Neural cell (in vitro differentiated cells): ENCODE measurements at regions not wholly inside any gene's neighbourhood (a gene's known extent, or its start where the extent isn't known, plus 50 kb on each side); places are given as distances from the start of the nearest gene placed in this dataset.

Experiments
- H2AFZ ChIP-seq: fragments of 200-600, 300-800 bp; sonication (generic), shearing (Covaris generic); 2 replicates; pipeline ENCODE4 v1.6.0; 2014; ENCODE audit warnings: low read depth, mild to moderate bottlenecking, antibody characterized with exemption, low read length, moderate library complexity
- H3F3A ChIP-seq: fragments of 200-600 bp; shearing (Covaris generic); 2 replicates; pipeline ENCODE4 v1.6.1; 2016; ENCODE audit warnings: mild to moderate bottlenecking, moderate library complexity, mixed read lengths, antibody characterized with exemption, low read length; ENCODE audit not compliant: insufficient read depth, poor library complexity, severe bottlenecking
- H3K27ac ChIP-seq: fragments of 200-600, 300-800 bp; sonication (generic), shearing (Covaris generic); 2 replicates; pipeline ENCODE4 v1.5.1; 2014; ENCODE audit warnings: mild to moderate bottlenecking, low read length, moderate library complexity
- H3K27me3 ChIP-seq: fragments of 300-800, 200-600 bp; sonication (generic), shearing (Covaris generic); 2 replicates; pipeline ENCODE4 v1.6.0; 2014; ENCODE audit warnings: mild to moderate bottlenecking, low read depth, low read length, moderate library complexity; ENCODE audit not compliant: insufficient read depth
- H3K36me3 ChIP-seq: fragments of 300-800, 200-600 bp; sonication (generic), shearing (Covaris generic); 2 replicates; pipeline ENCODE4 v1.5.1; 2014; ENCODE audit warnings: mild to moderate bottlenecking, antibody characterized with exemption, low read length, moderate library complexity; ENCODE audit not compliant: insufficient read depth
- H3K4me2 ChIP-seq: fragments of 300-800, 200-600 bp; sonication (generic), shearing (Covaris generic); 2 replicates; pipeline ENCODE4 v1.6.0; 2014; ENCODE audit warnings: mild to moderate bottlenecking, low read length
- H3K4me3 ChIP-seq: fragments of 300-800, 200-600 bp; sonication (generic), shearing (Covaris generic); 2 replicates; pipeline ENCODE4 v1.5.1; 2014; ENCODE audit warnings: mild to moderate bottlenecking, low read length, moderate library complexity
- H3K79me2 ChIP-seq: fragments of 200-600 bp; shearing (Covaris generic); replicated peaks from 2 replicates; pipeline ENCODE4 v1.6.0; 2014; ENCODE audit warnings: mild to moderate bottlenecking, low read length, moderate library complexity; ENCODE audit not compliant: insufficient read depth
- H3K9ac ChIP-seq: fragments of 300-800, 200-600 bp; sonication (generic), shearing (Covaris generic); 2 replicates; pipeline ENCODE4 v1.6.1; 2016; ENCODE audit warnings: mild to moderate bottlenecking, low read length, mixed read lengths
- H3K9me2 ChIP-seq: fragments of 200-600 bp; shearing (Covaris generic); 2 replicates; pipeline ENCODE4 v1.6.1; 2016; ENCODE audit warnings: mild to moderate bottlenecking, low read length, mixed read lengths; ENCODE audit not compliant: insufficient read depth
- H3K9me3 ChIP-seq: fragments of 200-600, 300-800 bp; sonication (generic), shearing (Covaris generic); 2 replicates; pipeline ENCODE4 v1.6.1; 2016; ENCODE audit warnings: mild to moderate bottlenecking, mixed run types, low read length, moderate library complexity, mixed read lengths
- H4K20me1 ChIP-seq: fragments of 200-600 bp; shearing (Covaris generic); 2 replicates; pipeline ENCODE4 v1.6.1; 2016; ENCODE audit warnings: mild to moderate bottlenecking, mixed run types; ENCODE audit not compliant: insufficient read depth
- CTCF ChIP-seq: fragments of 450-650 bp; IDR thresholded peaks from 2 replicates; pipeline ENCODE4 v1.5.1; 2014; ENCODE audit warnings: antibody characterized with exemption, mild to moderate bottlenecking, moderate library complexity; ENCODE audit not compliant: poor library complexity, severe bottlenecking
- EP300 ChIP-seq: fragments of 450-650 bp; conservative IDR thresholded peaks from 2 replicates; pipeline ENCODE4 v1.6.1; 2014; ENCODE audit warnings: antibody characterized with exemption, mild to moderate bottlenecking, moderate library complexity; ENCODE audit not compliant: poor library complexity, severe bottlenecking
- EZH2 ChIP-seq: fragments of 200-600, 300-800 bp; shearing (Covaris generic), sonication (generic); IDR thresholded peaks from 2 replicates; pipeline ENCODE4 v1.6.1; 2014; ENCODE audit warnings: antibody characterized with exemption, low read length, borderline replicate concordance, mild to moderate bottlenecking; ENCODE audit not compliant: insufficient read depth, poor library complexity, severe bottlenecking
- MXI1 ChIP-seq: fragments of 450-650 bp; conservative IDR thresholded peaks from 2 replicates; pipeline ENCODE4 v1.6.1; 2014; ENCODE audit warnings: antibody characterized with exemption, mild to moderate bottlenecking; ENCODE audit not compliant: poor library complexity, severe bottlenecking
- POLR2AphosphoS5 ChIP-seq: IDR thresholded peaks from 2 replicates; pipeline ENCODE4 v1.6.1; 2012
- RAD21 ChIP-seq: fragments of 450-650 bp; conservative IDR thresholded peaks from 2 replicates; pipeline ENCODE4 v1.6.1; 2014; ENCODE audit warnings: antibody characterized with exemption, mild to moderate bottlenecking, moderate library complexity
- REST ChIP-seq: IDR thresholded peaks from 2 replicates; pipeline ENCODE4 v1.6.1; 2012; ENCODE audit warnings: borderline replicate concordance
- SMC3 ChIP-seq: fragments of 450-650 bp; conservative IDR thresholded peaks from 2 replicates; pipeline ENCODE4 v1.6.1; 2014; ENCODE audit warnings: antibody characterized with exemption, mild to moderate bottlenecking, moderate library complexity; ENCODE audit not compliant: poor library complexity
- TAF1 ChIP-seq: IDR thresholded peaks from 2 replicates; pipeline ENCODE4 v1.6.1; 2012; ENCODE audit warnings: low read depth

GRCh38 chr18:52275817-52276216 lies 64.2 kb upstream of the DCC start:
- no peak overlapping the region for H3K27ac ChIP-seq
- H3K9me3 ChIP-seq = no peaks in the 10 kb centered on the region
- H3K9me2 ChIP-seq = no peaks in the 10 kb centered on the region

GRCh38 chr18:52277785-52278184 lies 62.2 kb upstream of the DCC start:
- no peaks in the 10 kb centered on the region for H3F3A ChIP-seq
- H3K4me3 ChIP-seq = no peak overlapping the region
- H3K36me3 ChIP-seq = no peaks in the 10 kb centered on the region
- no peaks in the 10 kb centered on the region for H3K79me2 ChIP-seq
- H3K9ac ChIP-seq = no peak overlapping the region
- H3K27ac ChIP-seq = no peak overlapping the region
- H3K9me3 ChIP-seq = no peaks in the 10 kb centered on the region
- no peak overlapping the region for H2AFZ ChIP-seq
- no peaks in the 10 kb centered on the region for H3K9me2 ChIP-seq
- no peak overlapping the region for H3K4me2 ChIP-seq
- no peak for TF ChIP-seq TAF1
- no peak for TF ChIP-seq EZH2
- TF ChIP-seq POLR2AphosphoS5 = no peak
- no peak for TF ChIP-seq REST
- no peak for TF ChIP-seq EP300
- TF ChIP-seq MXI1 = no peak
- no peaks in the 10 kb centered on the region for H4K20me1 ChIP-seq
- H3K27me3 ChIP-seq = no peaks in the 10 kb centered on the region

More at GRCh38 chr18:52275817-52276216, 64.2 kb upstream of the DCC start:
- Histone ChIP-seq H3K4me3 (no peak overlapping the region), H3K27me3 (no peaks in the 10 kb centered on the region), H4K20me1 (no peaks in the 10 kb centered on the region), H3F3A (no peaks in the 10 kb centered on the region), H2AFZ (no peak overlapping the region), H3K4me2 (no peak overlapping the region), H3K36me3 (no peaks in the 10 kb centered on the region), H3K79me2 (no peaks in the 10 kb centered on the region), H3K9ac (no peak overlapping the region)
- TF ChIP-seq REST (no peak), POLR2AphosphoS5 (no peak), MXI1 (no peak), SMC3 (no peak), EZH2 (no peak), RAD21 (no peak), CTCF (no peak), EP300 (no peak), TAF1 (no peak)
